Pons (tissue), 1 donor: ENCODE measurements at regions not wholly inside any gene's neighbourhood (a gene's known extent, or its start where the extent isn't known, plus 50 kb on each side); places are given as distances from the start of the nearest gene placed in this dataset.
"Not testable (repeated sequence)": the region's sequence is repeated elsewhere in the genome, so short reads cannot be mapped to it uniquely, and the experiment has no call there.

Experiments used
- DNase-seq: peaks from one replicate; pipeline ENCODE4 v3.0.0-alpha.2; 2016; ENCODE audit warnings: low spot score

DNA sequence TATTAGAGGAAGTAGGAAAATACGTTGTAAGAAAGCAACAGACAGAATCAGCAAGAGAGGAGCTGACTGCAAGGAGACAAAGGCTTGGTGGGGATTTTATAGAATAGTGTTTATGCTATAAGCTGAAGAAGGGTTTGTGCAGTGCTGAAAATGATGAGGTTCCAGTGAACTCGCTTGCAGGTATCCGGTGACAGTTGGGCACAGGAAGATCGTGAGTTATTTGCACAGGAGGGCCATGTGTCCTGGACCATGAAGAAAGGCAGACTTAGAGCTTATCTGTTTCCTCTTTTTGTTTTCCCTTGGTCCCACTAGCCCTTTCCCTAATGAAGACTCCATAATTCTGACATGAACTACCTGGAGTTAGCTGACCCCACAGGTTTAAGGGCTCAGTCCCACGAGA, 61.4 kb downstream of the NXNL2 start:
- DNase-seq: no peak

DNA sequence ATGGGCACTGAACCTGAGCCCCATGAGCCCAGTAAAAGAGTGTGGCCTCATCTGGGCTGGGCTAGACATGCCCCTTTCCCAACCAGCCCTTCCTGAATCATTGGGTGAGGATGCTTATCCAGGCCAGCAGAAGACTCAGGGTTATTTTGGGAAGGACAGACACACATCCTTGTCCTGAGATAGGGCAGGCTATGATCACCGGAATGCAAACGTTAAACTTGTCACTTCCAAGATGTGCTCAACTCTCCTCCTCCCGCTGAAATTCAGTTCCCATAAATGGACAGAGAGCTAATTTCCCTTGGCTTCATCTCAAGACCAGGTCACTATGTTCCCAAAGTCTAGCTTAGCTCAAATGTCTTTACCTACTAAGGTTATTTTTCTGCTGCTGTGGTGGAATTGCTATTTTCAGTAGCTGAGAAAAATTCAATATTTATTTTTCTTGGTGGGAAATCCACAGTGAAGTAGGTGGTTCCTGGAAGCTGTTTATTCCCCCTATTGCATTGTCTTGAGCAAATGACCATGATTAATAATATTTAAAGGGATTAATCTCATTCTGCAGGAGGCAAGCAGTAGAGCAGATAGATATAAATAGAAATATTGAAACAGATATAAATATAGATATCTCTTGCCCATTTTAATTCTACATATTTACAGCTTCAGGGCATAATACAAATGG, 70.0 kb downstream of the NXNL2 start:
- DNase-seq: no peak

DNA sequence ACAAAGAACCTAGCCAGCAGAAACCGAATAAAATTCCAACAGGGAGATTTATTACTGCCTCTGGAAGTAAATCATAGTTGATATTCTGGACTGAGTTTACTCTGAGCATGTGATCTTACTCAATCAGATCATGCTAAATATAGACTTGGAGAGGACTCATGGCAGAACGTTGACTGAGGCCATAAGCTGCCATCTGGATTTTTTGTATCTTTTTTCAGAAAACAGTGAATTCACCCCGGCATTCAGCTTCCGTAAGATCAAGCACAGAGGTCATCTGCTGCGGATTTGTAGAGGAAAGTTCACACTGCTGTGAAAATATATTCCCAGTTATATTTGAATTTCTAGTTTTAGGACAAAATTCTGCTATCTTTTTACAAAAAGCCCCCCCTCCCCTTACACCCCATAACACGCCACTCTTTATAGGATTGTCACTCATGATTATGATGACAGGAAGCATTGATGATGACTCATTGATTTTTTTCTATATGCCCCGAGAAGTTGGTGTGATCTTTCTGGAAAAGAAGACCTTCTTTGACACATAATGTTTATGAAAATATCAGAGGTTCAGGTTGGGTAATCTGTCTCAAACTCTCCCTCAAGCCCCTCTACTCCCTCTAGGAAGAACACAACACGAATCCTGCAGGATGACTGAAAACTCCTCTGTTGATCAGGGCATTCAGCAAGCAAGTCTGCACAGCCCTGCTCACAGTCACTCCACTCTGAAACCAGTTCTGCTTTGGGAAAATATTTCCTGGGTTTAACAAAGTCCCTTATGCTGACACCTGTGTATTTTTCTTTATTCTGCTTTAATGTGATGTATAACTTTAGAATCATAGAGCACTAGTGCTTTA, 70.8 kb downstream of the NXNL2 start:
- DNase-seq: peak; percentile 16

DNA sequence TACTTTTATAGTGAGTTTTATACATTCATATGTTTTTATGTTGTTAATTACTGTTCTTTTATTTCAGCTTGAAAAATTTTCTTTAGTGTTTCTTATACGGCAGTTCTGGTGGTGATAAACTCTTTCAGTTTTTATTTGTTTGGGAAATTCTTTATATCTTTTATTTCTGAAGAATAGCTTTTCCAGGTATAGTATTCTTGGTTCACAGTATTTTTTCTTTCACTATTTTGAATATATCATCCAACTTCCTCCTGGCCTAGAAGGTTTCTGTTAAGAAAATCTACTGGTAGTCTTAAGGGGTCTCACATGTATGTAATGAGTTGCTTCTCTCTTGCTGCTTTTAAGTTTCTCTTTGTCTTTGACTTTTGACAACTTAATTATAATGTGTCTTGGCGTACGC, 79.4 kb downstream of the NXNL2 start:
- no peak for DNase-seq

DNA sequence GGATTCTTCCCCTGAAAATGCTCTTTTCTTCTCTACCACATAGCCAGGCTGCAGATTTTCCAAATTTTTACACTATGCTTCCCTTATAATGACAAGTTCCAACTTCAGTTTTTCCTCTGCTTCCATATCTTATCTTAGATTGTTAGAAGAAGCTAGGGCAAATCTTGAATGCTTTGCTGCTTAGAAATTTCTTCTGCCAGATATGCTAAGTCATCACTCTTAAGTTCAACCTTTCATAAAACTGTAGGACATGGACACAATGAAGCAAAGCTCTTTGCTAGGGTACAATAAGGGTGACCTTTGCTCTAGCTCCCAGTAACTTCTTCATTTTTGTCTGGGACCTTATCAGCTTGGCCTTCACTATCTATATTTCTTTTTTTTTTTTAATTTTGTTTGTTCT, 88.7 kb downstream of the NXNL2 start:
- DNase-seq: no peak

DNA sequence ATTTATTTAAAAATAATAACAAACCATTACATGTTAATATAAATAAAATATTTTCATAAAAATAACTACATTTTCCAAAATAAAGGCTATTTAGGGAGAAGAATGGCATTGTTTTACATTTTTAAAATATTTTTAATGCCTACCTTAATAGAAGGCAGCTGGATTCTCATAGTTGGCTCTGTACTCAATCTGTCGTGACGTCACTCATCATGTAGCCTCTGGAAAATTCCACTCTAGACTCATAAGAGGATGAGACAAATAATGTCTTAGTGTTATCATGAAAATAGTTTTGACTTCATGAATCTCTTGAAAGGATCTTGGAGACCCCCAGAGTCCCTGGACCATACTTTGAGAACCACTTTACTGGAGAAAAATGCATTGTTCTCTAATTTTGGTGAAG, 93.1 kb downstream of the NXNL2 start:
- DNase-seq: no peak

DNA sequence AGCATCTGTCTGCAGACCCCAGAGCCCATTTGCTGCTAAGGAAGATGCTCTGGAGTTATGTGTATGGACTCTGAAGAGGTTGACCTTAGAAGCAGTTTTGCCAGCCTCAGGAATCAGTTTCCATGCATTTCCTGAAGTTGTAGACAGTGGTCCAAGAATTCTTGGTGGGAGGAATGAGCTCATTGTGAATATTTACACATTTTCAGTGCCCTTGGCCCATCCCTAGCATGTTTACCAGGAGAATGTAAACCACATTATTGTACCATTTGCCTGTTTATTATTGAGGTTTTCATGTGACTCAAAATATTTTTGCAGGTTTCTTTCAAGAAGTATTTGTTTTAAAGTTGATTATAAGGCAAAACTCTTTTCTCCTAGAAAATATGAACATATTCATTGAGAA, 93.8 kb downstream of the NXNL2 start:
- no peak for DNase-seq

DNA sequence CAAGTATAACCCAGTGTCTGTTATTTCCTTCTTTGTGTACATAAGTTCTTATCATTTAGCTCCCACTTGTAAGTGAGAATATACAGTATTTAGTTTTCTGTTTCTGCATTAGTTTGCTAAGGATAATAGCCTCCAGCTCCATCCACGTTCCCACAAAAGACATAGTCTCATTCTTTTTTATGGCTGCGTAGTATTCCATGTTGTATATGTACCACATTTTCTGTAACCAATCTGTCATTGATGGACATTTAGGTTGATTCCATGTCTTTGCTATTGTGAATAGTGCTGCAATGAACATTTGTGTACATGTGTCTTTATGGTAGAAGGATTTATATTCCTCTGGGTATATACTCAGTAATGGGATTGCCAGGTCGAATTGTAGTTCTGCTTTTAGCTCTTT, 95.6 kb downstream of the NXNL2 start:
- not testable (repeated sequence) for DNase-seq

DNA sequence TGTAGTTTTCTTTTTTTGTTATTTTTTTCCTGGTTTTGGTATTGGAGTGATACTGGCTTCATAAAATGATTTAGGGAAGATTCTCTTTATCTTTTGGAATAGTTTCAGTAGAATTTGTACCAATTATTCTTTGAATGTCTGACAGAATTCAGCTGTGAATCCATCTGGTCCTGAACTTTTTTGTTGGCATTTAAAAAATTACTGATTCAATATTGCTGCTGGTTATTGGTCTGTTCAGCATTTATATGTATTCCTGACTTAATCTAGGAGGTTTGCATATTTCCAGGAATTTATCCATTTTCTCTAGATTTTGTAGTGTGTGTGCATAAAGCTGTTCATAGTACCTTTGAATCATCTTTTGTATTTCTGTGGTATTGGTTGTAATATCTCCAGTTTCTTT, 100.2 kb downstream of the NXNL2 start:
- no peak for DNase-seq

DNA sequence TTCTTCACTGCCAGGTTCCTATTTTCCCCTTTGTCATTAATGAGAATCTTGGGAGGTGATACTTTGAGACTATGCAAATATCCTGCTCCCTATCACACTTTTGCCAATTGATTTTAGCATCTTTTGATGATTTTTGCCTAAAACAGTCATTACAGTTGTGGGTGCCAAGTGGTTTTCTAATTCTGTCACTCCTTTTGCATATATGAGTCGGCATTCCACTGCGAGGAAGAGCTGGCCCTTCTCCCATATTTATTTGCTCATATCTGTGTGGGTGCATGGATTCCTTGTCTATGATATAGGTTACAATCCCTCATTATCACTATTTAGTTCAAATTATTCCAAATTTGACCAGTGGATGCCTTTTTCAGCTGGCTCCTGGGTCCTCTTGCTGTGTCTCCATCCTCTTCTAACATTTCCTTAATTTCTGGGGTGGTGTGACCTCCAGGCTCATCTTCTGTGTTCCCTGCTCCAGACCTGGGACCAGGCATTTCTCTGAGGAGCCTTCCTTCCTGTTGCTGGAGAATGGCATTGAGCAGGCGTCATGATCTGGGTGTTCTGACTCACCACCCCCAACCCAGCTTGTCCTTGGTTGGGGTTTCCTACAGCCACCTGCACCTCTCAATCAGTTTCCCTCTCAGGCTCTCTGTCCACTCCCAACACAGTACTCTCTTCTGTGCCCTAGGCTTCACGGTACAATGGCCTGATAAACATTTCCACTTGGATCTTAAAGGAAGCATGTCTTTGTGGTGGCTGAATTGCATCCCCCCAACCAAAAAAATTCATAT, 106.7 kb downstream of the NXNL2 start:
- no peak for DNase-seq

DNA sequence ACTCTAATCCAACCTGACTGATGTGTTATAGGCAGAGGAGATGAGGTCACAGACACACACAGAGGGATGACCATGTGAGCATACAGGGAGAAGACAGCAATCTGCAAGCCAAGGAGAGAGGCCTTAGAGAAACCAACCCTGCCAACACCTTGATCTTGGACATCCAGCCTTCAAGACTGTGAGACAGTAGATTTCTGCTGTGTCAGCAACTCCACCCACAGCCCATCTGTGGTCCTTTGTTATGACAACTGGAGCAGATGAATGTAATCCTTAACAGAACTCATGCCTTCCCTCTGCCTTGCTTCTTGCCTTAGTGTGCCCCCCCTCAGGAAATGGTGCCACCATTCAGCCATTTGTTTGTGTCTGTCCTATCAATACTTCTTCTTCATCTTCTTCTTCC, 107.4 kb downstream of the NXNL2 start:
- no peak for DNase-seq

DNA sequence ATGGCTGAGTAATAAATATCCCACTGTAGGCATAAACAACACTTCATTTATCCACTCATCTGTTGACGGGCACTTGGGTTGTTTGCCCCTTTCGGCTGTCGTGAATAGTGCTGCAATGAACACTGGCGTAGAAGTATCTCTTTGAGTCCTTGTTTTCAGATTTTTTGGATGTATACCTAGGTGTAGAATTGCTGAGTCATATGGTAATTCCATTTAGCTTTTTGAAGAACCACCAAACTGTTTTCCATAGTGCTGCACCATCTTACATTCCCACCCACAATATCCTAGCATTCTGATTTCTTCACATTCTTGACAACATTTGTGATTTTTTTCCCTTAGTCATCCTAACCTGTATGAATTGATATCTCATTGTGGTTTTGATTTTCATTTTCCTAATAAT, 109.0 kb downstream of the NXNL2 start:
- no peak for DNase-seq

DNA sequence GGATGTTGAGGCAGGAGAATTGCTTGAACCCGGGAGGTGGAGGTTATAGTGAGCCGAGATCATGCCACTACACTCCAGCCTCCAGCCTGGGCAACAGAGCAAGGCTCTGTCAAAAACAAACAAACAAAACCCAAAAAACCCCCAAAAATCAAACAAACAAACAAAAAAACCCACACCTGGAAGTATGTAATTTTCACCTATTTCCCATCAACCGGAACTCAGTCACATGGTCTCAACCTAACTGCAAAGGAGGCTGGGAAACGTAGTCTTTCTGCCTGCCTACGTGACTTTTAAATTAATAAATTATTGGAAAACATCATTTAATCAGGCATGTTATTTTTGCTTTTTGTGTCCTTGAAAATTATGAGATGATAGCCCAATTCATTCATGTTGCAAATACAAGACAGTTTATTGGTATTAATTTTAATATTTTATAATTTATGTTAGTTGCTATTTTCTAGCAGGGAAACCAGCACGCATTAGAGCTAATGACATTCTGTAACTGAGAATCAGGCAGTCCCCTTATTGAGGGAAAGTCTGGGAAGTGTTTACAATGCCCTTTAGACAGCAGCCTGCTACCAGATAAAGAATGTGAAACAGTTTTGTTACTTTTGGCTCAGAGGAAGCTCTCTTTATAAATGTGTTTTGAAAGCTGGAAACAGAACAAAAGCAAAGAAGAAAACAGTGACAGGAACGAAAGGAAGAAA, 110.3 kb downstream of the NXNL2 start:
- no peak for DNase-seq

DNA sequence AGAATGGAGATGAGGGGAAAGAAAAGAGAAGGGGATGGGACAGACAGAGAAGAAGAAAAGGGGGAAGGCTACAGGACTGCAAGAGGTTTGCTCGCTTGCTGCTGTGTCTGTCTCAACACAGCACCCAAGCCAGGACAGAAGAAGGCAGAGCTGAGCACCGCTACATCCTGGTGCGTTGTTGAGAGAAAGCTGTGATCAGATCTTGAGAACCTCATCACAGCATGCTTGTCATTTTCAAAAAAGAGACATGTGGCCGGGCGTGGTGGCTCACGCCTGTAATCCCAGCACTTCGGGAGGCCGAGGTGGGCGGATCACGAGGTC, 110.9 kb downstream of the NXNL2 start:
- DNase-seq: no peak

DNA sequence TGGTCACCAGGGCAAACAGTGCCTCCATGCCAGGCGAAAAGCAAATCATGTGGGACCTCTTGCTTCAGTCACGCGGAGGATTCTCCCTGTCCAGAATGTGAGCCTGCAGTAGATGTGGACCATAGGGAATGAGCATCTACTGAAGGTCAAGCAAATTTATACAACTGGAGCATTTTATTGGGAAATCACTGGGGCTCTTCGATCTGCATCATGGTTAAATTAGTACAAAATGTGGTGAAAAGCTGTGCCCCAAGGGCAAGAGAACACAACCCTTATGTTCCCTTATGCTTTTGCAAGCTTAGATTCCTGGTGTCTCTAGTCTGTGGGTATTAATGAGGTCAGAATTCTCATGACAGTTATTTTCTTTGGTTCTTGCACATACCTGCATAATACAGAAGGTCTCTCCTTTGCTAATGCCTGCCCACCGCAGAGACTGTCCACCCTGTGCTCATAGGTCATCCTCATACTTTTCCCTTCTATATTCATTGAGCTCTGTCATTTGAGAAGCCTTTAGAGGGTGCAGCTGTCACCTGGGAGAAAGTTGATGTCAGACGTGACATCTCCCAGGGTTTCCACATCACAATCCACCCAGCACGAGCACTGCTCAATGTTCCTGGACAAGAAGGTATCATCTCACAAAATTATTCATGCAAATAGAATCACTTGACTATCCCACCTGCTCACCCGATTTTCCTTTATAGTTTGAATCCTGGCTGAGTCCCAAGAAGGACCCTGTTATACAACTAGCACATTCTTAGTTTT, 111.7 kb downstream of the NXNL2 start:
- DNase-seq: no peak

DNA sequence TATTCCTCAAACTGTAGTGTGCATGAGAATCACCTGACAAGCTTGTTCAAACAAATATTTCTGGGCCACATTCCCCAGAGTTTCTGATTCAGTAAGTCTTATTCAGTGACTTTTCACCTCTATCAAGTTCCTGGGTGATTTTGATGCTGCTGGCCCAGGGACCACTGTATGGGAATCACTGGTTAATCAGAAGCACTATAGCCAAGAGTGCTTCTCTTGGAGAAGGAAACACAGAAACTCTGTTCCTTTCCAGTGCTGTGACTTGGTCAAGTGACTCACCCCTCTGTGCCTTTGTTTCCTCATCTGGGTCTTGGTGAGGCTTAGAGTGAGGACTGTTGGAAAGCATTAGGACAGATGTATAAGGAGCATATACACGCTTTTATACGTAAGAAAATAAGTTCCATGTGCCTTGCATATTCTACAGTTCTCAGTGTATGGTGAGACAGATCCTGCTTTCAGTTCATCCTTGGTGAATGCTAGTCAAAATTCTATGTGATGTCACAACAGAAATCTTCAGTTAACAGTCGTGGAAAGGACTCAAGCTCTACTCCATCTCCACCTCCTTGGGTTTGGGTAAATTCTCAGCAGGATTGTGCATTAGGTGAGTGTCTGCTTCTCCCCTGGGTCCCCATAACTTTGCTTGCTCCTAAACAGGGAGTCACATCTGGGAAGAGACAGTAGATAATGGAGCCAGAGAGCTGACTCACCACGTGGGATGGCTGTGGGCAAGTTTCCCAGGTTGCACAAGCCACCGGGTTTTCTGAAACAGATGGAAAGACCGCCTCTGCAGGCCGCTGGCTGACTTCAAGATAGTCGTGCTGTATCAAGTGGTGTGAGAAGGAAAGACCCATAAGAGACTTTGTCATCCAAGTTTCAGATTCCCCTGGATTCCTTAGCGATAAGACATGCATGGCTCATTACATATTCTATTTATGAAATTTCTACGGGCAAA, 117.0 kb downstream of the NXNL2 start:
- DNase-seq: peak; percentile 45

DNA sequence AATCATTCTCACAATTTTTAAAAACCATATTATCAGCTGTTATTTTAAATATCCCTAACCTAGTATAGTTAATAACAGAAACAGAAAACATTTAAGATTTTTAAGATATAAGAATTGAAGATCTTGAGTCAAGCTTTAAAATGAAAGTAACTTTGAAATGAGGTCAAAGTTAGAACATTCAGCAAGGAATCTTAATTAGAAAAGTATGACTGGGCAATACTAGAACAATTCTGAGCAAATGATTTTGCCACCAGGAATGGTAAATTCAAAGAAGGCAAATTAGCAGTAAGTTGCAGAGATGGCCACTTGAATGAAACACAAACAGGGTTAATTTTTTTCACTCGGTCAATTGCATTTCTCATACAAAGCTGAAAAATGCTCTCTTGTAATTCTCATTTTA, 117.9 kb downstream of the NXNL2 start:
- no peak for DNase-seq

DNA sequence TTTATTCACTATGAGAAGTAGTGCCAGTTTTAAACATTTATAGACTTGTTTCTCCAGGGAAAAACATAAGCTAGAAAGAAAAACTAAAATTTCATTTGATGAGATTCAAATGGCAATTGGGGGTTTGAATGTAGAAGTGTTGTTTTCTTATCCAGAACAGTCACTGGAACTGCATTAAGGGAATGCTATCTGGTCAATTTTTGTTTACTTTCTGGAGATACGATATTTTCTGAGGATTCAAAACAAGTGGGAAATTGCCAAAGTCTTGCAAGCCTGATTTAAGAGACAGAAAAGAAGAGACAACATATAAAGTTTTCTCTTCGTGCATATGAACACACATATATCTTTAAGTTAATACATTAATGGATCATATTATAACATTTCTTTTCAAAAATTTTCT, 118.4 kb downstream of the NXNL2 start:
- no peak for DNase-seq

DNA sequence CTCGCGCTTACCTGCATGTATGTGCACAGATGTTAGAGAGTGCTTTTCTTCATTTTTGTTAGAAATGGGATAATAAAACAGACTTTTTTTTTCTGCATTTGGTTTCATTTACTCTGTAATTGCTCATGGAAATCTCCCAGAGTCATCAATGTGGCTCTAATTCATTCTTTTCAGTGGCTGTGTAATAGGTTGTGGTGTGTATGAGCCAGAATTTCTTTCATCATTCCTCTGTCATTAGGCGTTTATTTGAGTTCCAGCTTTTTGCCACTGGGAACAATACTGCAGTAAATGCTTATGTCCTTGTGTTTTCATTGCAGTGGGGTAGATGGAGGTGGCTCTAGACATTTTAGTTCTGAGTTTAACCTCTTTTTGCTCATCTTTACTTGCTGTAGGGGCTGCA, 118.9 kb downstream of the NXNL2 start:
- DNase-seq: no peak

DNA sequence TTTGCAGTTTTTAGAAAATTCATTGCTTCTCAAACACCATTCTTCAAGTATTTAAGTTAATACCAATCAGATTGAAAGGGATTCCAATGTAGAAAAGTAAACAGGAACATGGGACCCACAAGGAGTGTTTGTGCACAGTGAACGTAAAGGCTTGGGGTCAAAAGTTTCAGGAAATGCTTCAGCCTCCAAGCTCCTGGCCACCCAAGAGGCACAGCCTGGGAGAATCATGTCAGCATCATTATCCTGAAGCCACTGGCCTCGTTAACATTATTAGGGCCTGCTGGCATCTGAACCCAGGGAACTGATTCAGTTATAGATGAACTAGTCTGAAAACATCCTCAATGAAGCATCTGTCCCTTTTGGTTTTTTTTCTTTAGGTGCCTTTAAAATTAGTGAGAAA, 122.9 kb downstream of the NXNL2 start:
- no peak for DNase-seq
